ENCODE measurements at regions not wholly inside any gene's neighbourhood (a gene's known extent, or its start where the extent isn't known, plus 50 kb on each side); places are given as distances from the start of the nearest gene placed in this dataset.
"Not testable (repeated sequence)": the region's sequence is repeated elsewhere in the genome, so short reads cannot be mapped to it uniquely, and the experiment has no call there.

- no peak for DNase-seq (ENCODE audit: low read depth in 2 of 2)
These were observed 701.3 kb upstream of the KCND2 start for GRCh38 chr7:119571666-119572065.

GRCh38 chr7:119572132-119572531 lies 700.8 kb upstream of the KCND2 start:
- DNase-seq (ENCODE audit: low read depth in 2 of 2), result peak in 1 of 2 donors; percentile 1

- no peak for DNase-seq (ENCODE audit: low read depth in 2 of 2)
These were observed 700.4 kb upstream of the KCND2 start for GRCh38 chr7:119572541-119572940.

GRCh38 chr7:119578116-119578515 lies 694.9 kb upstream of the KCND2 start:
- no peak for DNase-seq (ENCODE audit: low read depth in 2 of 2)

DNA sequence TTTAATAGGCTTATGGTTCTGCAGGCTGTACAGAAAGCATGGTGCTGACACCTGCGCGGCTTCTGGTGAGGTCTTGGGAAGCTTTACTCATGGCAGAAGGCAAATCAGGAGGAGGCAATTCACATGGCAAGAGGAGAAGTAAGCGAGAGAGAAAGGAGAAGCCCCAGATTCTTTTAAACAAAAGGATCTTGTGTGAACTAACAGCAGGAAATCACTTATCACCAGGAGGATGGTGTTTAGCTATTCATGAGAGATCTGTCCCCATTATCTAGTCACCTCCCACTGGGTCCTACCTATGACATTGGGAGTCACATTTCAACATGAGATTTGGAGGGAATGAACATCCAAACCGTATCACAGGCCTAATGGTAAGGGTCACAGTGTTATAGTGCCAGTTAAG lies 678.0 kb upstream of the KCND2 start:
- no peak for DNase-seq (ENCODE audit: low read depth in 2 of 2)

DNA sequence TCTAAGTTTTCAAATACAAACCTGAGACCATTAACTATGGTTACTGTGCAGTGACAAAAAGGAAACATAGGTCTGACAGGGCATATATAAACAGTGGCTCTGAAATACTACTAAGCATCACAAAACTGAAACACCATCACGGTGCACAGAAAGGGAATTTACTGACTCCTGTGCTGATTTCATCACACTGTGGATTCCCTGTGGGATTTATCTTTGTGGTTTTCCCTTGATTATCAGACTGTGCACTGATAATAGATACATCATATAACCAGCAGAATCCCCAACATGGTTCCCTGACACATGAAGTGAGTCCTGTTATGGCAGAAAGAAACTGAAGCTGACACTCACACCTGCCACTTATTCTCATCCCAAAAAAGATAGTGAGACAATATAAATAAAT lies 676.3 kb upstream of the KCND2 start:
- no peak for DNase-seq (ENCODE audit: low read depth in 2 of 2)

DNA sequence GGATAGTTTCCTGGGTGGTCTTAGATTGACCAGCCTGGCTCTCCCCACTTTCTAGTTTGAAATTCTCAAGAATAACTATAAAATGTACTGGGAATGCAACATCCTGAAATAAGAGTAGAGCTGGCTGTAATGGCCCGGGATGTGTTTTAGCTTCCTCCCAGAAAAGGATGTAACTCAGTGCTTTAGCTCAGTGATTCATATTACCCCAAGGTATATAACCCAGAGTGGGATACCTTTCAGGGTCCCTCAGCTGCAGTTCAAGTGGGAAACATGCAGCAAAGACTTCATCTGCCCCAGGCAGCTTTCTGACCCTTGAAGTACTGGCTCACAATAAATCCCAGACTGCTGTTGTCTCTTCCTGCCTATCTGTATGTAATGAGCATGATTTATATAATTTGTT lies 666.7 kb upstream of the KCND2 start:
- no peak for DNase-seq (ENCODE audit: low read depth in 2 of 2)

- DNase-seq (ENCODE audit: low read depth in 2 of 2), result no peak
These were observed 652.2 kb upstream of the KCND2 start for GRCh38 chr7:119620769-119621168.

GRCh38 chr7:119623427-119623826 lies 649.5 kb upstream of the KCND2 start:
- DNase-seq (ENCODE audit: low read depth in 2 of 2), result no peak

GRCh38 chr7:119630406-119630969 lies 642.5 kb upstream of the KCND2 start:
- no peak for DNase-seq (ENCODE audit: low read depth in 2 of 2)

DNA sequence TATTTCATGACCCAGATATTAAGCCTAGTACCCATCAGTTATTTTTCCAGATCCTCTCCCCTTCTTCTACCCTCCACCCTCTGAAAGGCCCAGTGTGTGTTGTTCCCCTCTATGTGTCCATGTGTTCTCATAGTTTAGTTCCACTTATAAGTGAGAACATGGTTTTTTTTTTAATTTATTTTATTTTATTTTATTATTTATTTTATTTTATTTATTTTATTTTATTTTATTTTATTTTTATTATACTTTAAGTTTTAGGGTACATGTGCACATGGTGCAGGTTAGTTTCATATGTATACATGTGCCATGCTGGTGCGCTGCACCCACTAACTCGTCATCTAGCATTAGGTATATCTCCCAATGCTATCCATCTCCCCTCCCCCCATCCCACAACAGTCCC lies 639.2 kb upstream of the KCND2 start:
- DNase-seq (ENCODE audit: low read depth in 2 of 2), result not testable (repeated sequence)

DNA sequence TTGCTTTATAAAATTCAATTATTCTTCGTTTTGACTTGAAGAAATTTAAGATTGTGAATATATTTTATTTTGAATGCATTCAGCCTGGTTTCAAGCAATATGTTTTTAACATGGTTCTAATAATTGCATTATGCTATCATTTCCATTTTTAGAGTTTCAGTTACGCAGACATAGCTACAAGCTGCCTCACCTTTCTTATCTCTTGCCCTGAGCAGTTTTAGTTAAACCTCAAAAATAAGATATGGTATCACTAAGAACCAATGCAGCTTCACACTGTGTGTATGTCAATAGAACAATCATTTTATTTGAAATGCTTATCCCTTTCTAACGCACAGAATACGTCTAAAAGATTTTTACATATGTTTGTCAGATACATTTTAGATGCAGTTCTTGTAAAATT lies 632.6 kb upstream of the KCND2 start:
- DNase-seq (ENCODE audit: low read depth in 2 of 2), result no peak

GRCh38 chr7:119640861-119641260 lies 632.1 kb upstream of the KCND2 start:
- no peak for DNase-seq (ENCODE audit: low read depth in 2 of 2)

DNA sequence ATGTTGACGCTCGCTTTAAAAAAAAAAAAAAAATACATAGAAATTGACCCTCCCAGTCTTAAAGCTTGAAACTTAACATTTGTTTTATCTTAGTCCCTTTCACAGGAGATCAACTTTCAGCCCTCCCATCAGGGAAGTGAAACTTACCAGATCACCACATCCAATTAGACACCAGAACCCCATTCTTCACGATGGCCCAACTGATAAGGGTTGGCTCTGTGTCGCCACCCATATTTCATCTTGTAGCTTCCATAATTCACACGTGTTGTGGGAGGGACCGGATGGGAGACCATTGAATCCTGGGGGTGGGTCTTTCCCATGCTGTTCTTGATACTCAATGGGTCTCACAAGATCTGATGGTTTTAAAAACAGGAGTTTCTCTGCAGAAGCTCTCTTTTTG lies 629.4 kb upstream of the KCND2 start:
- no peak for DNase-seq (ENCODE audit: low read depth in 2 of 2)

- DNase-seq (ENCODE audit: low read depth in 2 of 2), result no peak
These were observed 625.7 kb upstream of the KCND2 start for GRCh38 chr7:119647286-119647685.

GRCh38 chr7:119648752-119649151 lies 624.2 kb upstream of the KCND2 start:
- DNase-seq (ENCODE audit: low read depth in 2 of 2), result not testable (repeated sequence)

DNA sequence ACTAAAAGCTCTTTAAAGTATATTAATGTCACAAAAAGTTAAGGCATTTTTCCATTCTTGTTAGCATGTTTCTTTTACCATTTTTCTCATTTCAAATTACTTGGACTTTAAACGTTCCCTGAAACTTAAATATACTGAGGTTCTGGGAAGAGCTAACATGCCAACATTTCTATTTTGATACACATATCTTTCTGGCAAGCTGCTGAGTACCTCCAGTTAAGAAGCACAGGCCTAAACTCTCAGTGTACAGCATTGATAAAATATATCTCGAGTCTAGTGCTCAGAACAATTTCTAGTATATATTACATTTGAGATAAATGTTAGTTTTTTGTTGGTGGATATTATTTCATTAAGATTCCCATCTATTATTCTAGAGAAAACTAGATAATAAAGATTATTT lies 612.9 kb upstream of the KCND2 start:
- no peak for DNase-seq (ENCODE audit: low read depth in 2 of 2)

- DNase-seq (ENCODE audit: low read depth in 2 of 2), result peak; percentile 37 to 84
These were observed 608.4 kb upstream of the KCND2 start for GRCh38 chr7:119664601-119665000.

GRCh38 chr7:119665796-119666195 lies 607.2 kb upstream of the KCND2 start:
- peak in 1 of 2 donors; percentile 3 for DNase-seq (ENCODE audit: low read depth in 2 of 2)

- DNase-seq (ENCODE audit: low read depth in 2 of 2), result no peak
These were observed 591.6 kb upstream of the KCND2 start for GRCh38 chr7:119681336-119681735.

- no peak for DNase-seq (ENCODE audit: low read depth in 2 of 2)
These were observed 588.2 kb upstream of the KCND2 start for GRCh38 chr7:119684763-119685162.

DNA sequence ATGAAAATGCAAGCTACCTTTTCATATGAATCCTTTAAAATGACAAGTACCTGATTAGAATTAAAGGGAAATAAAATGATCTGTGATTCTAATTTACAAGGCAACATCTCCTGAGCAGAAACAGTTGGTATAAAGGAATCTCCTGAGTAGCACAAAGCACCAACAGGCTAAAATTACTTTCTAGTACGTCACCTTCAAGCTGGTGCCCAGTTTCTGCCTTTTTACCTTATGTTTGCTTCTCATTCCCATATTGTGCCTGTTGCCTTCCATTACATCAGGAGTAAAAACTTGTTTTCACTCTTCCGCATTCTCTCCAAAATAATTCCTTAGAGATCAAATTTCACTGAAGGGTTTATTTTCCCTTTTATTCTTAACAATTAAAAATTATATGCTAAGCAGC lies 587.1 kb upstream of the KCND2 start:
- no peak for DNase-seq (ENCODE audit: low read depth in 2 of 2)

DNA sequence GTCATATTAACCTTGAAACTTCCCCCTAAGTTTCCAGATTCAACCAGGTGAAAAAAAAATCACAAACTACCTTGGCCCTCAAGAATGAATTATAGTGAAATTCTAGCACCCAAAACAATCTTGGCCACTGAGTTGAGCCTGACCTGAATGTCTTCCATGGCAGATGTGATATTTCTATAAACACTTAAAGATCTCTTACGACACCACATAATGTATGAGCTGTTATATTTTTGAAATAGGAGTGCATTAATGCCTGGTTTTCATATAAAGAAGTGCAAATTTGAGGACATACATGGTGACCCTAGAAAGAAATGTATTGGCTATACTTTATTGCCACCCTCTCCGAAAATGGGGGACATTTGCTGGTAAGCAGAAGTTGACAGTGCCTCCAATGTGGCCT lies 584.1 kb upstream of the KCND2 start:
- no peak for DNase-seq (ENCODE audit: low read depth in 2 of 2)

GRCh38 chr7:119692541-119692940 lies 580.4 kb upstream of the KCND2 start:
- no peak for DNase-seq (ENCODE audit: low read depth in 2 of 2)

Data from lung microvascular endothelial cell (primary cell).